ENCODE measurements at regions not wholly inside any gene's neighbourhood (a gene's known extent, or its start where the extent isn't known, plus 50 kb on each side); places are given as distances from the start of the nearest gene placed in this dataset.

DNA sequence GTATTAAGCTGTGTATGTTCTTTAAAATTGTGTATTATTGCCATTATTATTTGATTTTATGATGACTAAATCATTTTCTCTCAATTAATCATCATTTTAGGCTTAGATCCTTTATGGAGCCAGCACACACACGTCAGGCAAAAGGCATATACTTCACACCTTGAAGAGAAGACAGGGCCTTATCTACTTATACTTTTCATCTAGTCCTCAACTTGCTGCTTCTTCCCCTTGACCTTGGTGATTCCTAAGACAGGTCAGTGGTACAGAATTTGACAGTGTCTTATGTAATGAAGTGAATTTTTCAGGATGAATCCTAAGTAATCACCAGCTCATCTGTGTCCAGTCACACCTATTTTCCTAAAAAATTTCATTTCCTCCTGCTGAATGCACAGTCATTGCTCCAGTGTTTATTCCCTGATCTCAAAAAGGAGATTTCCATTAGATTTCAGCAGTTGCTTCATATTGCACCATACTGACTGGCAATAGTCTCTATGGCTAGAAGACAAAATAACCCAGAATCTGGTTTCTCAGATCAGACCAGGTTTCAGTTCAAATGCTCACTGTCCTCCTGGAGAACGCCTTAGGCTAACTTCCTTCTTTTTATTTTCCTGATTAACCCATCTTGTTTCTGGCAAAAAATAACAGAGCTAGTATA, 235.7 kb downstream of the PTH2R start:
- no peak overlapping the region for H3K4ac ChIP-seq (ENCODE audit: low read depth, low read length)
- no peak overlapping the region for H3K4me3 Mint-ChIP-seq
- no peak overlapping the region for H3K56ac ChIP-seq (ENCODE audit: insufficient read length, low read depth, low read length)

More for the DNA sequence above, 235.7 kb downstream of the PTH2R start:
- H3K14ac ChIP-seq (ENCODE audit: insufficient read depth, low read length) = no peak overlapping the region
- no peak overlapping the region for H2BK120ac ChIP-seq (ENCODE audit: low read depth, low read length, poor library complexity, severe bottlenecking)
- Mint-ChIP-seq H3K27ac (no peak overlapping the region), H3K4me1 (no peaks in the 10 kb centered on the region), H3K36me3 (ENCODE audit: insufficient read depth in 1 of 3, low read depth in 3 of 3) (no peaks in the 10 kb centered on the region), H3K9me3 (no peaks in the 10 kb centered on the region; a peak in 1 of 5 replicates), H3K27me3 (ENCODE audit: low read depth) (no peaks in the 10 kb centered on the region; the same call in 1 of the 2 replicates)
- no peaks in the 10 kb centered on the region for H3K79me1 ChIP-seq (ENCODE audit: insufficient read depth, low read depth, low read length, poor library complexity, severe bottlenecking)
- DNase-seq = no peak
- H2AFZ ChIP-seq (ENCODE audit: low read length) = no peak overlapping the region
- H3K23me2 ChIP-seq (ENCODE audit: insufficient read length, low read depth, low read length, poor library complexity, severe bottlenecking) = no peaks in the 10 kb centered on the region
- no peak overlapping the region for H4K91ac ChIP-seq (ENCODE audit: insufficient read length, low read depth, low read length)
- H3K9ac ChIP-seq (ENCODE audit: extremely low read depth, insufficient read length, low read length) = no peak overlapping the region
- no peaks in the 10 kb centered on the region for H3K9me3 ChIP-seq (ENCODE audit: control insufficient read depth, low read depth, low read length)
- no peak overlapping the region for H4K8ac ChIP-seq (replicated peaks; ENCODE audit: insufficient read length, low read depth, low read length)
- TF ChIP-seq, protein P1, sequence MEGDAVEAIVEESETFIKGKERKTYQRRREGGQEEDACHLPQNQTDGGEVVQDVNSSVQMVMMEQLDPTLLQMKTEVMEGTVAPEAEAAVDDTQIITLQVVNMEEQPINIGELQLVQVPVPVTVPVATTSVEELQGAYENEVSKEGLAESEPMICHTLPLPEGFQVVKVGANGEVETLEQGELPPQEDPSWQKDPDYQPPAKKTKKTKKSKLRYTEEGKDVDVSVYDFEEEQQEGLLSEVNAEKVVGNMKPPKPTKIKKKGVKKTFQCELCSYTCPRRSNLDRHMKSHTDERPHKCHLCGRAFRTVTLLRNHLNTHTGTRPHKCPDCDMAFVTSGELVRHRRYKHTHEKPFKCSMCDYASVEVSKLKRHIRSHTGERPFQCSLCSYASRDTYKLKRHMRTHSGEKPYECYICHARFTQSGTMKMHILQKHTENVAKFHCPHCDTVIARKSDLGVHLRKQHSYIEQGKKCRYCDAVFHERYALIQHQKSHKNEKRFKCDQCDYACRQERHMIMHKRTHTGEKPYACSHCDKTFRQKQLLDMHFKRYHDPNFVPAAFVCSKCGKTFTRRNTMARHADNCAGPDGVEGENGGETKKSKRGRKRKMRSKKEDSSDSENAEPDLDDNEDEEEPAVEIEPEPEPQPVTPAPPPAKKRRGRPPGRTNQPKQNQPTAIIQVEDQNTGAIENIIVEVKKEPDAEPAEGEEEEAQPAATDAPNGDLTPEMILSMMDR (conservative IDR thresholded peaks at IDR 0.05) = no peak
- no peak overlapping the region for H4K5ac ChIP-seq (ENCODE audit: insufficient read length, low read depth, low read length)
- H3K27ac ChIP-seq (ENCODE audit: insufficient read length, low read depth, low read length) = no peak overlapping the region
- no peaks in the 10 kb centered on the region for H3K27me3 ChIP-seq (ENCODE audit: insufficient read depth, low read length)
- WGBS (ENCODE audit: extremely low coverage, insufficient read length, low lambda C conversion rate) = no CpG with 5 or more reads among the region's 2 CpGs
- no peak overlapping the region for H3K23ac ChIP-seq (ENCODE audit: insufficient read length, low read depth, low read length)
- no peaks in the 10 kb centered on the region for H4K20me1 ChIP-seq (ENCODE audit: control insufficient read depth, insufficient read depth, insufficient read length)
- no peak overlapping the region for H2BK5ac ChIP-seq (ENCODE audit: insufficient read length, low read length)
- no peaks in the 10 kb centered on the region for H3K79me2 ChIP-seq (ENCODE audit: insufficient read depth, low read length)
- no peak overlapping the region for H2BK20ac ChIP-seq (ENCODE audit: low read depth, low read length, poor library complexity, severe bottlenecking)
- no peak overlapping the region for H3T11ph ChIP-seq (ENCODE audit: low read length)
- H2BK12ac ChIP-seq (ENCODE audit: insufficient read length, low read depth, low read length) = no peak overlapping the region
- H3K18ac ChIP-seq (ENCODE audit: insufficient read length, low read depth, low read length) = no peak overlapping the region
- H2AK5ac ChIP-seq (ENCODE audit: insufficient read length, low read length) = no peak overlapping the region
- H2BK15ac ChIP-seq (ENCODE audit: low read depth, low read length) = no peak overlapping the region
- no peaks in the 10 kb centered on the region for H3K4me1 ChIP-seq (ENCODE audit: insufficient read depth, low read length)
- H3K4me2 ChIP-seq (ENCODE audit: insufficient read depth, insufficient read length, low read length) = no peak overlapping the region

Measured in H9 (cell line).